NB4 (cell line): ENCODE measurements at regions not wholly inside any gene's neighbourhood (a gene's known extent, or its start where the extent isn't known, plus 50 kb on each side); places are given as distances from the start of the nearest gene placed in this dataset.

ENCODE experiments used
- CTCF ChIP-seq: IDR thresholded peaks from one replicate; pipeline ENCODE4 v1.5.1; 2012; ENCODE audit warnings: low read depth, low read length
- MAX ChIP-seq: IDR thresholded peaks from 2 replicates; pipeline ENCODE4 v1.6.1; 2011; ENCODE audit warnings: low read depth, low read length
- MYC ChIP-seq: IDR thresholded peaks from 2 replicates; pipeline ENCODE4 v1.6.1; 2011; ENCODE audit warnings: low read depth, low read length
- POLR2A ChIP-seq: IDR thresholded peaks from 2 replicates; pipeline ENCODE4 v1.6.1; 2011; ENCODE audit warnings: mild to moderate bottlenecking; ENCODE audit not compliant: insufficient read length; ENCODE audit errors: extremely low read depth

- TF ChIP-seq CTCF (no peak), POLR2A (no peak), MAX (no peak), MYC (no peak)
Observed at GRCh38 chr2:189336276-189336975, 104.8 kb upstream of the WDR75 start.
